IMR-90 (cell line): ENCODE measurements at regions not wholly inside any gene's neighbourhood (a gene's known extent, or its start where the extent isn't known, plus 50 kb on each side); places are given as distances from the start of the nearest gene placed in this dataset.

ENCODE experiments used
- ATAC-seq: fragments of 200-7000 bp; cut with Tn5 transposase; 2 replicates; pipeline ENCODE4 v1.9.1; 2020; ENCODE audit warnings: low read depth, mild to moderate bottlenecking, moderate library complexity
- BruUV-seq: library from RNA; stranded (reverse); fragments of 400-500 nt; replicated peaks from 2 replicates; lab custom pipeline; 2021; lab: Mats Ljungman, UMichigan
- CTCF ChIA-PET: fragments of 300-600 bp; formaldehyde crosslinking; extraction: SDS; loops from one replicate; lab custom pipeline; 2021; ENCODE audit warnings: antibody characterized with exemption; lab: Yijun Ruan, JAX
- POLR2A ChIA-PET: fragments of 300-600 bp; sonication (Branson Sonifier 250); formaldehyde crosslinking; loops from one replicate; lab custom pipeline; 2022; ENCODE audit warnings: antibody characterized with exemption; ENCODE audit not compliant: unreplicated experiment; lab: Charles Lee
- DNase-seq: peaks from one replicate; pipeline ENCODE4 v3.0.0; 2013
- H2AFZ ChIP-seq: replicated peaks from 2 replicates; pipeline ENCODE3; 2013; ENCODE audit warnings: low read length, mild to moderate bottlenecking; ENCODE audit not compliant: poor library complexity
- H2AK5ac ChIP-seq: 2 replicates; pipeline ENCODE4 v1.6.1; 2013; ENCODE audit warnings: low read depth, low read length, inconsistent platforms
- H2AK9ac ChIP-seq: replicated peaks from 2 replicates; pipeline ENCODE3; 2013; ENCODE audit warnings: mild to moderate bottlenecking, low read depth, low read length, moderate library complexity; ENCODE audit not compliant: poor library complexity
- H2BK120ac ChIP-seq: 2 replicates; pipeline ENCODE4 v1.6.1; 2013; ENCODE audit warnings: low read depth, low read length, inconsistent platforms
- H2BK15ac ChIP-seq: 3 replicates; pipeline ENCODE4 v1.6.1; 2013; ENCODE audit warnings: low read depth, low read length, inconsistent platforms
- H2BK20ac ChIP-seq: 2 replicates; pipeline ENCODE4 v1.6.1; 2013; ENCODE audit warnings: low read depth, mild to moderate bottlenecking, inconsistent platforms, low read length, moderate library complexity
- H2BK5ac ChIP-seq: 2 replicates; pipeline ENCODE4 v1.6.1; 2013; ENCODE audit warnings: mild to moderate bottlenecking, low read depth, low read length, inconsistent platforms; ENCODE audit not compliant: poor library complexity, severe bottlenecking
- H3K14ac ChIP-seq: replicated peaks from 2 replicates; pipeline ENCODE4 v1.6.1; 2013; ENCODE audit warnings: low read depth, low read length, inconsistent platforms
- H3K18ac ChIP-seq: 2 replicates; pipeline ENCODE4 v1.6.1; 2013; ENCODE audit warnings: low read depth, low read length, control low read depth
- H3K23ac ChIP-seq: 2 replicates; pipeline ENCODE4 v1.6.1; 2013; ENCODE audit warnings: low read depth, low read length, inconsistent platforms
- H3K27ac ChIP-seq: 2 replicates; pipeline ENCODE4 v1.5.1; 2013; ENCODE audit warnings: mild to moderate bottlenecking, control low read depth, low read length; ENCODE audit not compliant: insufficient read depth
- H3K27me3 ChIP-seq: 2 replicates; pipeline ENCODE4 v1.6.1; 2013; ENCODE audit warnings: low read length; ENCODE audit not compliant: control insufficient read depth, insufficient read depth
- H3K36me3 ChIP-seq: 2 replicates; pipeline ENCODE4 v1.6.1; 2013; ENCODE audit warnings: low read length, mixed read lengths; ENCODE audit not compliant: control insufficient read depth, insufficient read depth
- H3K4ac ChIP-seq: 2 replicates; pipeline ENCODE4 v1.6.1; 2013; ENCODE audit warnings: low read depth, low read length, inconsistent platforms
- H3K4me1 ChIP-seq: 2 replicates; pipeline ENCODE4 v1.6.1; 2013; ENCODE audit warnings: low read length, mixed read lengths; ENCODE audit not compliant: control insufficient read depth, insufficient read depth
- H3K4me2 ChIP-seq: 2 replicates; pipeline ENCODE4 v1.6.1; 2013; ENCODE audit warnings: low read depth, mild to moderate bottlenecking, control low read depth, low read length, moderate library complexity
- H3K4me3 ChIP-seq: 2 replicates; pipeline ENCODE4 v1.5.1; 2013; ENCODE audit warnings: low read depth, mild to moderate bottlenecking, control low read depth, low read length, moderate library complexity; ENCODE audit not compliant: insufficient read depth
- H3K56ac ChIP-seq: 2 replicates; pipeline ENCODE4 v1.6.1; 2013; ENCODE audit warnings: low read length, inconsistent platforms; ENCODE audit not compliant: insufficient read depth; ENCODE audit errors: extremely low read depth
- H3K79me1 ChIP-seq, 2 experiments: 2 replicates each; pipeline ENCODE4 v1.6.1; 2013; ENCODE audit warnings: low read length in 2 of 2, inconsistent platforms in 1 of 2, low read depth in 1 of 2
- H3K9ac ChIP-seq: 2 replicates; pipeline ENCODE4 v1.6.1; 2013; ENCODE audit warnings: low read depth, low read length, control low read depth
- H3K9me1 ChIP-seq: 2 replicates; pipeline ENCODE4 v1.6.1; 2013; ENCODE audit warnings: low read length, inconsistent platforms; ENCODE audit not compliant: insufficient read depth
- H3K9me3 ChIP-seq: 2 replicates; pipeline ENCODE4 v1.6.1; 2013; ENCODE audit warnings: low read length; ENCODE audit not compliant: control insufficient read depth, insufficient read depth
- H4K20me1 ChIP-seq: 2 replicates; pipeline ENCODE4 v1.6.1; 2013; ENCODE audit warnings: low read length, inconsistent platforms; ENCODE audit not compliant: insufficient read depth
- H4K5ac ChIP-seq: 2 replicates; pipeline ENCODE4 v1.6.1; 2013; ENCODE audit warnings: mild to moderate bottlenecking, low read depth, low read length, control low read depth
- H4K8ac ChIP-seq, 2 experiments: 2 replicates each; pipeline ENCODE4 v1.6.1; 2013; ENCODE audit warnings: low read depth in 2 of 2, low read length in 2 of 2, control low read depth in 1 of 2, inconsistent platforms in 1 of 2
- H4K91ac ChIP-seq: 2 replicates; pipeline ENCODE4 v1.6.1; 2013; ENCODE audit warnings: low read depth, low read length, inconsistent platforms; ENCODE audit not compliant: insufficient read depth
- BHLHE40 ChIP-seq: fragments of 150-350 bp; IDR thresholded peaks from 2 replicates; pipeline ENCODE4 v1.6.1; 2016; ENCODE audit warnings: mild to moderate bottlenecking, low read depth, low read length
- CHD1 ChIP-seq: IDR thresholded peaks from 2 replicates; pipeline ENCODE4 v1.6.1; 2012; ENCODE audit warnings: low read depth, low read length, improper control_type of control experiment
- FOS ChIP-seq: fragments of 150-350 bp; IDR thresholded peaks from 2 replicates; pipeline ENCODE4 v1.6.1; 2016; ENCODE audit warnings: low read depth, low read length
- MAFK ChIP-seq: IDR thresholded peaks from 2 replicates; pipeline ENCODE4 v1.6.1; 2012; ENCODE audit warnings: low read depth, low read length, improper control_type of control experiment
- MAZ ChIP-seq: IDR thresholded peaks from 2 replicates; pipeline ENCODE4 v1.6.1; 2012; ENCODE audit warnings: low read depth, mild to moderate bottlenecking, low read length, improper control_type of control experiment, moderate library complexity, borderline replicate concordance
- MXI1 ChIP-seq: IDR thresholded peaks from 2 replicates; pipeline ENCODE4 v1.6.1; 2012; ENCODE audit warnings: low read depth, mild to moderate bottlenecking, low read length, moderate library complexity, borderline replicate concordance
- POLR2A ChIP-seq: IDR thresholded peaks from 2 replicates; pipeline ENCODE4 v1.6.1; 2012; ENCODE audit warnings: mild to moderate bottlenecking, low read depth, low read length
- RAD21 ChIP-seq: IDR thresholded peaks from 2 replicates; pipeline ENCODE4 v1.6.1; 2012; ENCODE audit warnings: low read length, improper control_type of control experiment
- RCOR1 ChIP-seq: IDR thresholded peaks from 2 replicates; pipeline ENCODE4 v1.6.1; 2012; ENCODE audit warnings: mild to moderate bottlenecking, low read length, improper control_type of control experiment; ENCODE audit not compliant: insufficient replicate concordance
- RFX5 ChIP-seq: IDR thresholded peaks from 2 replicates; pipeline ENCODE4 v1.8.0; 2012; ENCODE audit warnings: low read depth, mild to moderate bottlenecking, low read length, moderate library complexity
- SMC3 ChIP-seq: fragments of 150-350 bp; IDR thresholded peaks from 2 replicates; pipeline ENCODE4 v1.6.1; 2016; ENCODE audit warnings: low read depth, mild to moderate bottlenecking, antibody characterized with exemption, low read length, moderate library complexity
- WGBS, 2 experiments: methylation state at CpG; one replicate each; pipeline versions ENCODE4 v1.1.5 to v1.1.7; 2013; ENCODE audit warnings: missing lambda C conversion rate in 2 of 2; ENCODE audit not compliant: insufficient read length in 1 of 2; ENCODE audit errors: extremely low coverage in 2 of 2; 5-methylcytosine and 5-hydroxymethylcytosine counted together
- dilution Hi-C: fragments of 300-500 bp; cut with HindIII; formaldehyde crosslinking; loops from one replicate; pipeline ENCODE4 v1.14.3; 2018; ENCODE audit warnings: low sequenced_read_pairs; ENCODE audit not compliant: unreplicated experiment
- in situ Hi-C: fragments of 300-500 bp; cut with MboI; formaldehyde crosslinking; loops from 3 replicates; pipeline ENCODE4 v1.14.3; 2019; ENCODE audit warnings: low sequenced_read_pairs, inconsistent platforms, mixed read lengths
- intact Hi-C: fragments of 100-400 bp; cut with micrococcal nuclease; formaldehyde crosslinking; loops from 2 replicates; pipeline ENCODE4 v1.10.0; 2022
- TF ChIP-seq, protein P1 (sequence below): fragments of 150-350 bp; IDR thresholded peaks from 2 replicates; pipeline ENCODE4 v1.6.1; 2017; ENCODE audit warnings: mild to moderate bottlenecking, antibody characterized with exemption, low read length, low read depth
- TF ChIP-seq, protein P2 (sequence below): conservative IDR thresholded peaks from 2 replicates; pipeline ENCODE4 v1.5.1; 2012; ENCODE audit warnings: mild to moderate bottlenecking, low read depth, low read length, improper control_type of control experiment

DNA sequence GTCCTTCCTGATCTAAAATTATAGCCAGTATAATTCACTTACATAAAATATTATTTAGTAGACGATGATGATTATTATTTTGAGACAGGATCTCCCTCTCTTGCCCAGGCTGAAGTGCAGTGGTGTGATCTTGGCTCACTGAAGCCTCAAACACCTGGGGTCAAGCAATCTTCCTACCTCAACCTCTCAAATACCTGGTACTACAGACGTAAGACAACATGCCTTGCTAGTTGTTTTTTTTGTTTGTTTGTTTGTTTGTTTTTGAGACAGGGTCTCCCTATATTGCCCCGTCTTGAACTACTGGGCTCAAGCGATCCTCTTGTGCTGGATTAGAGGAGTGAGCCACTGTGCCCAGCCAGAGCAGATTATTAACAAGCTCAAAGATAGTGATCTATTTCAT is 399.1 kb upstream of the ZNF804A start:
- H3K14ac ChIP-seq: no peak overlapping the region
- no peak overlapping the region for H3K23ac ChIP-seq
- no peak overlapping the region for H4K8ac ChIP-seq
- H2BK15ac ChIP-seq: no peak overlapping the region
- ATAC-seq: no peak
- no peak overlapping the region for H4K91ac ChIP-seq
- no peak overlapping the region for H2BK20ac ChIP-seq
- no peak for DNase-seq
- WGBS, 2 experiments: no CpG with 5 or more reads among the region's 4 CpGs
- no peaks in the 10 kb centered on the region; the same call in 1 of the 2 replicates for H3K9me3 ChIP-seq
- BruUV-seq: no TSS peak
- ChIA-PET POLR2A (no interaction called here), CTCF (interaction anchor here (0.6 kb wide), 1 partner anchor 9 kb away, joined by 3 read pairs; no protein-coding TSS in a partner anchor)
- no peak overlapping the region for H3K56ac ChIP-seq
- no peak overlapping the region for H2AK5ac ChIP-seq
- no peaks in the 10 kb centered on the region for H3K4me1 ChIP-seq
- H2AK9ac ChIP-seq: no peak overlapping the region
- intact Hi-C loops: no loop called here
- no peaks in the 10 kb centered on the region for H4K20me1 ChIP-seq
- H3K9me1 ChIP-seq: no peaks in the 10 kb centered on the region
- H3K4ac ChIP-seq: no peak overlapping the region
- no peaks in the 10 kb centered on the region for H3K36me3 ChIP-seq
- dilution Hi-C loops: no loop called here
- TF ChIP-seq SMC3 (no peak), MAFK (no peak), POLR2A (no peak), MXI1 (no peak), CHD1 (no peak), RCOR1 (no peak), FOS (no peak), MAZ (no peak), RAD21 (no peak), BHLHE40 (no peak), RFX5 (no peak)
- TF ChIP-seq, protein P1, sequence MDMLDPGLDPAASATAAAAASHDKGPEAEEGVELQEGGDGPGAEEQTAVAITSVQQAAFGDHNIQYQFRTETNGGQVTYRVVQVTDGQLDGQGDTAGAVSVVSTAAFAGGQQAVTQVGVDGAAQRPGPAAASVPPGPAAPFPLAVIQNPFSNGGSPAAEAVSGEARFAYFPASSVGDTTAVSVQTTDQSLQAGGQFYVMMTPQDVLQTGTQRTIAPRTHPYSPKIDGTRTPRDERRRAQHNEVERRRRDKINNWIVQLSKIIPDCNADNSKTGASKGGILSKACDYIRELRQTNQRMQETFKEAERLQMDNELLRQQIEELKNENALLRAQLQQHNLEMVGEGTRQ: no peak
- TF ChIP-seq, protein P2, sequence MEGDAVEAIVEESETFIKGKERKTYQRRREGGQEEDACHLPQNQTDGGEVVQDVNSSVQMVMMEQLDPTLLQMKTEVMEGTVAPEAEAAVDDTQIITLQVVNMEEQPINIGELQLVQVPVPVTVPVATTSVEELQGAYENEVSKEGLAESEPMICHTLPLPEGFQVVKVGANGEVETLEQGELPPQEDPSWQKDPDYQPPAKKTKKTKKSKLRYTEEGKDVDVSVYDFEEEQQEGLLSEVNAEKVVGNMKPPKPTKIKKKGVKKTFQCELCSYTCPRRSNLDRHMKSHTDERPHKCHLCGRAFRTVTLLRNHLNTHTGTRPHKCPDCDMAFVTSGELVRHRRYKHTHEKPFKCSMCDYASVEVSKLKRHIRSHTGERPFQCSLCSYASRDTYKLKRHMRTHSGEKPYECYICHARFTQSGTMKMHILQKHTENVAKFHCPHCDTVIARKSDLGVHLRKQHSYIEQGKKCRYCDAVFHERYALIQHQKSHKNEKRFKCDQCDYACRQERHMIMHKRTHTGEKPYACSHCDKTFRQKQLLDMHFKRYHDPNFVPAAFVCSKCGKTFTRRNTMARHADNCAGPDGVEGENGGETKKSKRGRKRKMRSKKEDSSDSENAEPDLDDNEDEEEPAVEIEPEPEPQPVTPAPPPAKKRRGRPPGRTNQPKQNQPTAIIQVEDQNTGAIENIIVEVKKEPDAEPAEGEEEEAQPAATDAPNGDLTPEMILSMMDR: no peak
- no peak overlapping the region for H3K4me3 ChIP-seq
- H3K27me3 ChIP-seq: no peaks in the 10 kb centered on the region
- in situ Hi-C loops: no loop called here
- no peak overlapping the region for H2BK5ac ChIP-seq
- H3K27ac ChIP-seq: no peak overlapping the region
- H3K9ac ChIP-seq: no peak overlapping the region
- no peaks in the 10 kb centered on the region for H3K79me1 ChIP-seq
- H3K18ac ChIP-seq: no peak overlapping the region
- H3K4me2 ChIP-seq: no peak overlapping the region
- no peak overlapping the region for H4K5ac ChIP-seq
- no peak overlapping the region for H2AFZ ChIP-seq
- H2BK120ac ChIP-seq: no peak overlapping the region
